ENCODE measurements at regions not wholly inside any gene's neighbourhood (a gene's known extent, or its start where the extent isn't known, plus 50 kb on each side); places are given as distances from the start of the nearest gene placed in this dataset.

DNA sequence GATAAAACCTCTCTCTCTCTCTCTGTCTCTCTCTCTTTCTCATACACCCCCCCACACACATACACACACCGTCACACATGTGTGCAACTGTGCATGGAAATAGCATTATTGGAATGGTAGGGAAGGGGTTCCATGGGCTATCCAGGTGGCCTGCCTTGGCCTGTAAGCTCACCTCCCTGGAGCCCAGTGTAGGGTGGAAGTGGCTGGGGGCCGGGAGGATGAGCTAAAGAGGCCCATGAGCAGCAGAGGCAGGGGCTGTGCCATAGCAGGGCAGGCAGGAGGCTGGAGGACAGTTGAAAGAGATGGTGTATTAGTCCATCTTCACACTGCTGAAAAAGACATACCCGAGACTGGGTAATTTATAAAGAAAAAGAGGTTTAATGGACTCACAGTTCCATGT lies 74.2 kb downstream of the CYTL1 start (continued):
- TF ChIP-seq, protein P1, sequence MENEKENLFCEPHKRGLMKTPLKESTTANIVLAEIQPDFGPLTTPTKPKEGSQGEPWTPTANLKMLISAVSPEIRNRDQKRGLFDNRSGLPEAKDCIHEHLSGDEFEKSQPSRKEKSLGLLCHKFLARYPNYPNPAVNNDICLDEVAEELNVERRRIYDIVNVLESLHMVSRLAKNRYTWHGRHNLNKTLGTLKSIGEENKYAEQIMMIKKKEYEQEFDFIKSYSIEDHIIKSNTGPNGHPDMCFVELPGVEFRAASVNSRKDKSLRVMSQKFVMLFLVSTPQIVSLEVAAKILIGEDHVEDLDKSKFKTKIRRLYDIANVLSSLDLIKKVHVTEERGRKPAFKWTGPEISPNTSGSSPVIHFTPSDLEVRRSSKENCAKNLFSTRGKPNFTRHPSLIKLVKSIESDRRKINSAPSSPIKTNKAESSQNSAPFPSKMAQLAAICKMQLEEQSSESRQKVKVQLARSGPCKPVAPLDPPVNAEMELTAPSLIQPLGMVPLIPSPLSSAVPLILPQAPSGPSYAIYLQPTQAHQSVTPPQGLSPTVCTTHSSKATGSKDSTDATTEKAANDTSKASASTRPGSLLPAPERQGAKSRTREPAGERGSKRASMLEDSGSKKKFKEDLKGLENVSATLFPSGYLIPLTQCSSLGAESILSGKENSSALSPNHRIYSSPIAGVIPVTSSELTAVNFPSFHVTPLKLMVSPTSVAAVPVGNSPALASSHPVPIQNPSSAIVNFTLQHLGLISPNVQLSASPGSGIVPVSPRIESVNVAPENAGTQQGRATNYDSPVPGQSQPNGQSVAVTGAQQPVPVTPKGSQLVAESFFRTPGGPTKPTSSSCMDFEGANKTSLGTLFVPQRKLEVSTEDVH (IDR thresholded peaks at IDR 0.05; ENCODE audit: low read depth, partially characterized antibody) = no peak
- TF ChIP-seq EHMT2 (IDR thresholded peaks at IDR 0.05) (no peak), ZKSCAN3 (CRISPR knock-in tag; IDR thresholded peaks at IDR 0.05) (no peak), TAF1 (IDR thresholded peaks at IDR 0.05; ENCODE audit: control insufficient read depth, extremely low read depth, insufficient read depth, low read length, severe bottlenecking) (no peak), NR4A1 (CRISPR knock-in tag; IDR thresholded peaks at IDR 0.05) (no peak), NR4A1 (tag; IDR thresholded peaks at IDR 0.05) (no peak)

- 0% methylated on average over 1 of the region's 1 CpG for WGBS (ENCODE audit: insufficient coverage, low coverage, missing lambda C conversion rate)
- Histone ChIP-seq H3K4me1 (replicated peaks in 1 of 2; ENCODE audit: control insufficient read depth in 2 of 2, insufficient read depth in 2 of 2, low read length in 2 of 2) (no peaks in the 10 kb centered on the region), H3K36me3 (ENCODE audit: control insufficient read depth, insufficient read depth, low read length) (no peaks in the 10 kb centered on the region), H3K9ac (ENCODE audit: insufficient read depth in 1 of 2, low read depth in 2 of 2, low read length in 2 of 2) (no peak overlapping the region), H3K9me3 (replicated peaks; ENCODE audit: control insufficient read depth, insufficient read depth, low read depth, low read length) (no peaks in the 10 kb centered on the region), H3K4me3 (no peak overlapping the region), H3K27me3 (ENCODE audit: control insufficient read depth in 2 of 2, insufficient read depth in 2 of 2, low read length in 2 of 2) (peaks cover 6 to 17% of the 10 kb centered on the region in 2 experiments; a peak in 3 of 5 replicates), H3K4me2 (ENCODE audit: insufficient read depth, low read length) (no peak overlapping the region), H2AFZ (ENCODE audit: low read depth, low read length) (no peak overlapping the region), H4K20me1 (replicated peaks; ENCODE audit: control insufficient read depth, insufficient read depth, low read length) (no peaks in the 10 kb centered on the region), H3K27ac (ENCODE audit: extremely low read depth, low read depth, low read length) (no peak overlapping the region), H3K9me1 (ENCODE audit: control insufficient read depth, insufficient read depth, low read length) (no peaks in the 10 kb centered on the region), H3K79me2 (ENCODE audit: control insufficient read depth, insufficient read depth, low read length) (no peaks in the 10 kb centered on the region)
- intact Hi-C loops (cut with micrococcal nuclease) (no loop called here), in situ Hi-C loops (cut with MboI) (no loop called here)
- DNase-seq (ENCODE audit: extremely low read depth in 1 of 4, low spot score in 3 of 4) (no peak), ATAC-seq (no peak), FAIRE-seq (no peak)
- BruUV-seq (replicated peaks) = no TSS peak
- POLR2A ChIA-PET = no interaction called here
- TF ChIP-seq IFI16 (CRISPR knock-in tag; IDR thresholded peaks at IDR 0.05) (no peak), MAZ (CRISPR knock-in tag; conservative IDR thresholded peaks at IDR 0.05 in 1 of 2, IDR thresholded peaks at IDR 0.05 in 1 of 2) (no peak), U2AF1 (optimal IDR thresholded peaks at IDR 0.05; ENCODE audit: low read depth, low read length) (no peak), RB1 (IDR thresholded peaks at IDR 0.05; ENCODE audit: low read depth) (no peak)
- CTCF ChIA-PET (ENCODE audit: low intra/inter-chr PET ratio) = no interaction called here
Measured at GRCh38 chr4:4945829-4946228, 73.4 kb downstream of the CYTL1 start.

Data from K562 (cell line).